HCT116 (cell line): ENCODE measurements at regions not wholly inside any gene's neighbourhood (a gene's known extent, or its start where the extent isn't known, plus 50 kb on each side); places are given as distances from the start of the nearest gene placed in this dataset.
"Not testable (repeated sequence)": the region's sequence is repeated elsewhere in the genome, so short reads cannot be mapped to it uniquely, and the experiment has no call there.

Source experiments
- ATAC-seq: fragments of 200-7000 bp; cut with Tn5 transposase; 2 replicates; pipeline ENCODE4 v1.9.1; 2020; ENCODE audit warnings: mild to moderate bottlenecking, moderate library complexity
- BruUV-seq: library from RNA; stranded (reverse); fragments of 400-500 nt; replicated peaks from 2 replicates; lab custom pipeline; 2021; lab: Mats Ljungman, UMichigan
- CTCF ChIA-PET: fragments of 300-600 bp; sonication (Branson Sonifier 250); formaldehyde crosslinking; loops from one replicate; lab custom pipeline; 2021; ENCODE audit warnings: antibody characterized with exemption; lab: Charles Lee
- POLR2A ChIA-PET: fragments of 300-600, 350-600 bp; sonication (Branson Sonifier 250); formaldehyde crosslinking; loops from one replicate; lab custom pipeline; 2021; ENCODE audit warnings: antibody characterized with exemption; lab: Charles Lee
- RAD21 ChIA-PET, 2 experiments: fragments of 300-600 bp; sonication (Branson Sonifier 250); formaldehyde crosslinking; loops; one replicate each; lab custom pipeline; 2023; ENCODE audit warnings: low total read pairs in 2 of 2; ENCODE audit not compliant: uncharacterized antibody in 2 of 2, unreplicated experiment in 2 of 2, low non-redundant PET in 1 of 2; lab: Charles Lee
- DNase-seq: peaks from one replicate; pipeline ENCODE4 v3.0.0-alpha.2; 2010; ENCODE audit warnings: low read depth, low spot score
- H2AFZ ChIP-seq: fragments of 200-600 bp; shearing (Covaris generic), sonication (generic); 2 replicates; pipeline ENCODE4 v1.6.1; 2017; ENCODE audit warnings: low read depth, mixed run types, mixed read lengths, antibody characterized with exemption, low read length; ENCODE audit not compliant: poor library complexity, severe bottlenecking
- H3K27ac ChIP-seq: 2 replicates; pipeline ENCODE4 v1.5.1; 2012; ENCODE audit warnings: low read depth, low read length
- H3K27me3 ChIP-seq: fragments of 200-600 bp; sonication (generic); 2 replicates; pipeline ENCODE4 v1.6.1; 2016; ENCODE audit warnings: mixed run types, low read length, mixed read lengths; ENCODE audit not compliant: insufficient read depth
- H3K36me3 ChIP-seq, 2 experiments: fragments of 200-500 bp in 1 of 2; fragments of 200-600 bp in 1 of 2; sonication (Bioruptor generic) in 1 of 2; sonication (generic) in 1 of 2; 2 replicates each; pipeline versions ENCODE4 v1.5.1 to v1.6.1; 2014 to 2016; ENCODE audit warnings: low read length in 2 of 2, inconsistent platforms in 1 of 2, mixed read lengths in 1 of 2, mixed run types in 1 of 2; ENCODE audit not compliant: insufficient read depth in 2 of 2, control insufficient read depth in 1 of 2
- H3K4me1 ChIP-seq, 2 experiments: fragments of 200-600 bp in 1 of 2; sonication (generic) in 1 of 2; 2 replicates each; pipeline versions ENCODE4 v1.5.1 to v1.6.1; 2012 to 2017; ENCODE audit warnings: low read length in 2 of 2, inconsistent platforms in 1 of 2, mild to moderate bottlenecking in 1 of 2, mixed read lengths in 1 of 2, mixed run types in 1 of 2, moderate library complexity in 1 of 2; ENCODE audit not compliant: insufficient read depth in 2 of 2, control insufficient read depth in 1 of 2
- H3K4me2 ChIP-seq: fragments of 200-600 bp; sonication (generic); 2 replicates; pipeline ENCODE4 v1.6.1; 2017; ENCODE audit warnings: mixed run types, low read length, mixed read lengths
- H3K4me3 ChIP-seq, 2 experiments: fragments of 200-600 bp in 1 of 2; sonication (generic) in 1 of 2; replicated peaks in 1 of 2; 2 replicates each; pipeline ENCODE4 v1.5.1; 2011 to 2016; ENCODE audit warnings: low read length in 2 of 2, control low read depth in 1 of 2, low read depth in 1 of 2, mild to moderate bottlenecking in 1 of 2, mixed read lengths in 1 of 2, mixed run types in 1 of 2
- H3K79me2 ChIP-seq: fragments of 200-600 bp; sonication (generic); 2 replicates; pipeline ENCODE4 v1.6.1; 2017; ENCODE audit warnings: mild to moderate bottlenecking, mixed run types, low read length, moderate library complexity, mixed read lengths; ENCODE audit not compliant: insufficient read depth
- H3K9ac ChIP-seq: fragments of 200-600 bp; sonication (generic); 2 replicates; pipeline ENCODE4 v1.6.1; 2016; ENCODE audit warnings: low read length, mixed read lengths
- H3K9me2 ChIP-seq: fragments of 200-600 bp; sonication (generic), shearing (Covaris generic); 2 replicates; pipeline ENCODE4 v1.6.1; 2017; ENCODE audit warnings: mixed run types, mild to moderate bottlenecking, moderate library complexity; ENCODE audit not compliant: insufficient read depth
- H3K9me3 ChIP-seq, 2 experiments: fragments of 200-500 bp in 1 of 2; fragments of 200-600 bp in 1 of 2; sonication (Bioruptor generic) in 1 of 2; sonication (generic) in 1 of 2; 2 replicates each; pipeline ENCODE4 v1.6.1; 2014 to 2017; ENCODE audit warnings: low read length in 2 of 2, mixed read lengths in 2 of 2, inconsistent platforms in 1 of 2, low read depth in 1 of 2, mild to moderate bottlenecking in 1 of 2, mixed run types in 1 of 2, moderate library complexity in 1 of 2; ENCODE audit not compliant: control insufficient read depth in 1 of 2, insufficient read depth in 1 of 2
- H4K20me1 ChIP-seq: fragments of 200-600 bp; sonication (generic), shearing (Covaris generic); 2 replicates; pipeline ENCODE4 v1.6.1; 2017; ENCODE audit warnings: mixed run types, mild to moderate bottlenecking, moderate library complexity; ENCODE audit not compliant: insufficient read depth
- CEBPB ChIP-seq: IDR thresholded peaks from 2 replicates; pipeline ENCODE4 v1.6.1; 2012; ENCODE audit warnings: low read depth
- ELF1 ChIP-seq: IDR thresholded peaks from 2 replicates; pipeline ENCODE4 v1.6.1; 2012; ENCODE audit warnings: low read depth, borderline replicate concordance
- FOSL1 ChIP-seq: IDR thresholded peaks from 2 replicates; pipeline ENCODE4 v1.6.1; 2012; ENCODE audit warnings: low read depth
- MAX ChIP-seq: IDR thresholded peaks from 2 replicates; pipeline ENCODE4 v1.6.1; 2012
- POLR2AphosphoS5 ChIP-seq: IDR thresholded peaks from 2 replicates; pipeline ENCODE4 v1.6.1; 2011; ENCODE audit warnings: mild to moderate bottlenecking, low read depth, low read length, moderate library complexity
- RAD21 ChIP-seq: IDR thresholded peaks from 2 replicates; pipeline ENCODE4 v1.6.1; 2012; ENCODE audit warnings: low read depth, mild to moderate bottlenecking
- REST ChIP-seq: IDR thresholded peaks from 2 replicates; pipeline ENCODE4 v1.6.1; 2012; ENCODE audit warnings: low read depth
- SIN3A ChIP-seq: IDR thresholded peaks from 2 replicates; pipeline ENCODE4 v1.6.1; 2012; ENCODE audit warnings: low read depth
- SRF ChIP-seq: IDR thresholded peaks from 2 replicates; pipeline ENCODE4 v1.6.1; 2012; ENCODE audit warnings: low read depth
- YY1 ChIP-seq: IDR thresholded peaks from 2 replicates; pipeline ENCODE4 v1.6.1; 2011; ENCODE audit warnings: low read length, low read depth, moderate library complexity, mild to moderate bottlenecking; ENCODE audit not compliant: insufficient replicate concordance; ENCODE audit errors: extremely low read depth
- ZFX ChIP-seq: fragments of 450-650 bp; IDR thresholded peaks from 2 replicates; pipeline ENCODE4 v1.6.1; 2017
- ZNF274 ChIP-seq: fragments of 200-500 bp; sonication (Bioruptor generic); IDR thresholded peaks from 2 replicates; pipeline ENCODE4 v1.6.1; 2014; ENCODE audit warnings: mild to moderate bottlenecking, low read depth, low read length, inconsistent platforms
- intact Hi-C: fragments of 100-400 bp; cut with micrococcal nuclease; formaldehyde crosslinking; loops from 2 replicates; pipeline ENCODE4 v1.10.0; 2022
- TF ChIP-seq, protein P1 (sequence below): IDR thresholded peaks from 2 replicates; pipeline ENCODE4 v1.6.1; 2012

GRCh38 chr9:102714184-102714583 lies 280.9 kb upstream of the CYLC2 start:
- Histone ChIP-seq H2AFZ (no peak overlapping the region), H3K27ac (no peak overlapping the region), H3K79me2 (no peaks in the 10 kb centered on the region), H4K20me1 (no peaks in the 10 kb centered on the region), H3K4me1 (no peaks in the 10 kb centered on the region), H3K9ac (no peak overlapping the region), H3K4me2 (no peak overlapping the region), H3K27me3 (no peaks in the 10 kb centered on the region), H3K9me3 (peaks cover 13 to 21% of the 10 kb centered on the region in 2 experiments; a peak in 2 of 4 replicates), H3K36me3 (no peaks in the 10 kb centered on the region), H3K9me2 (no peaks in the 10 kb centered on the region), H3K4me3 (no peak overlapping the region)
- ChIA-PET POLR2A (no interaction called here), RAD21 (no interaction called here), CTCF (no interaction called here)
- TF ChIP-seq, protein P1, sequence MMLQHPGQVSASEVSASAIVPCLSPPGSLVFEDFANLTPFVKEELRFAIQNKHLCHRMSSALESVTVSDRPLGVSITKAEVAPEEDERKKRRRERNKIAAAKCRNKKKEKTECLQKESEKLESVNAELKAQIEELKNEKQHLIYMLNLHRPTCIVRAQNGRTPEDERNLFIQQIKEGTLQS = no peak
- no peak for TF ChIP-seq RAD21
- TF ChIP-seq ZNF274 = no peak
- TF ChIP-seq SRF = no peak
- no peak for TF ChIP-seq REST
- TF ChIP-seq SIN3A = no peak
- TF ChIP-seq ELF1 = no peak
- no peak for TF ChIP-seq YY1
- TF ChIP-seq MAX = no peak
- no peak for TF ChIP-seq ZFX
- no peak for TF ChIP-seq FOSL1
- TF ChIP-seq CEBPB = no peak
- TF ChIP-seq POLR2AphosphoS5 = no peak
- intact Hi-C loops = no loop called here
- no peak for DNase-seq
- no peak for ATAC-seq
- BruUV-seq = no TSS peak

- H3K36me3 ChIP-seq, POLR2A ChIA-PET, H3K79me2 ChIP-seq, DNase-seq, H2AFZ ChIP-seq, H3K4me1 ChIP-seq, H3K9me2 ChIP-seq, H3K4me3 ChIP-seq, H3K27me3 ChIP-seq, H4K20me1 ChIP-seq, BruUV-seq, H3K27ac ChIP-seq, H3K9ac ChIP-seq, intact Hi-C loops, ATAC-seq, RAD21 ChIA-PET, H3K4me2 ChIP-seq, CTCF ChIA-PET: not testable (repeated sequence)
- H3K9me3 ChIP-seq = peaks cover 18 to 21% of the 10 kb centered on the region in 2 experiments; a peak in 2 of 4 replicates
Measured at GRCh38 chr9:102712910-102713309, 282.2 kb upstream of the CYLC2 start.
